SK-N-MC (cell line): ENCODE measurements at regions not wholly inside any gene's neighbourhood (a gene's known extent, or its start where the extent isn't known, plus 50 kb on each side); places are given as distances from the start of the nearest gene placed in this dataset.

Experiments
- EZH2 ChIP-seq: fragments of 200-600 bp; sonication (generic); IDR thresholded peaks from one replicate; pipeline ENCODE4 v1.6.1; 2017; ENCODE audit warnings: antibody characterized with exemption
- POLR2AphosphoS5 ChIP-seq: IDR thresholded peaks from 2 replicates; pipeline ENCODE4 v1.6.1; 2012; ENCODE audit warnings: mild to moderate bottlenecking, low read depth, low read length, borderline replicate concordance

DNA sequence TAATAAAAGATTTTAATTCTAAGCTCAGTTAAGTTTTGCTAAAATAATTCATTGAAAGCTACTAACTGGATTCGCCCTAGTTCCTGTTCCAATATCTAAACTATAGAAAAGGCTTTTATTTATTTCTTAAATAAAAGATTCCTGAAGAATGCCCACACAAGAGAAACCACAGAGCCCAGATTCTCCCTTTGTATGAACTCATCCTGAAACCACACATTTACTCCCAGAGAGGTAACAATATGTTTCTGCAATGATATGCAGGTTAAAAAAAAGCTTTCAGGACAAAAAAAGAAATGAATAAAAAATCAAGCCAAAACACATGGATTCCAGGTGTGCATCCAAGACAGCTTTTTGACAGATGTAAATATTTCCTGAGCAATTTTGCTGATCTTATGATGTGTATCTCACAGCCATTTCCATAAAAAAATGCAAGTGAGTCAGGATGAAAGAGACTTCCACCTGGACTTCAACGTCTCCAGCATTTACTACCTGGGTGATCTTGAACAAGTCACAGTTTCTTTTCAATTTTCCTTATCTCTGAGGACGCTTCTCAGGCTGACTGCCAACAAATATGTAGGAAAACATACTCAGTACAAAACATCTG is 234.4 kb upstream of the FAT1 start:
- TF ChIP-seq EZH2 (no peak), POLR2AphosphoS5 (no peak)
